Uterus (tissue), 3 donors: ENCODE measurements at regions not wholly inside any gene's neighbourhood (a gene's known extent, or its start where the extent isn't known, plus 50 kb on each side); places are given as distances from the start of the nearest gene placed in this dataset.

Source experiments
- DNase-seq, 2 donors: peaks; one replicate each; pipeline ENCODE4 v3.0.0-alpha.2; 2019 to 2020
- H3K27ac ChIP-seq, 2 donors: fragments of 200-600 bp; sonication (generic); 1 replicate in 1 of 2; 2 replicates in 1 of 2; pipeline ENCODE4 v1.5.1; 2016 to 2018
- H3K27me3 ChIP-seq, 2 donors: fragments of 200-600 bp; sonication (generic); one replicate each; pipeline ENCODE4 v1.5.1; 2018 to 2019; ENCODE audit warnings: control low read depth in 1 of 2
- H3K36me3 ChIP-seq, 2 donors: fragments of 200-600 bp; sonication (generic); one replicate each; pipeline ENCODE4 v1.5.1; 2019; ENCODE audit warnings: control low read depth in 1 of 2
- H3K4me1 ChIP-seq, 2 donors: fragments of 200-600 bp; sonication (generic); one replicate each; pipeline ENCODE4 v1.5.1; 2018 to 2019; ENCODE audit warnings: control low read depth in 1 of 2
- H3K4me3 ChIP-seq, 2 donors: fragments of 200-600 bp; sonication (generic); 1 replicate in 1 of 2; 2 replicates in 1 of 2; pipeline ENCODE4 v1.5.1; 2018 to 2019; ENCODE audit warnings: mild to moderate bottlenecking in 1 of 2
- H3K9me3 ChIP-seq, 2 donors: fragments of 200-600 bp; sonication (generic); one replicate each; pipeline ENCODE4 v1.5.1; 2019; ENCODE audit warnings: control low read depth in 1 of 2
- POLR2A ChIP-seq, 2 donors: fragments of 450-650 bp; IDR thresholded peaks; one replicate each; pipeline ENCODE4 v1.6.1; 2016; ENCODE audit warnings: antibody characterized with exemption in 2 of 2, mild to moderate bottlenecking in 1 of 2, moderate library complexity in 1 of 2
- intact Hi-C: fragments of 100-400 bp; cut with DNase I; formaldehyde crosslinking; loops from one replicate; pipeline ENCODE4 v1.15.1; 2023; ENCODE audit warnings: low total_unique reads
- TF ChIP-seq, protein P1 (sequence below), 4 experiments: fragments of 200-600 bp in 2 of 4; fragments of 450-650 bp in 2 of 4; sonication (generic) in 2 of 4; IDR thresholded peaks; one replicate each; pipeline ENCODE4 v1.5.1; 2016 to 2019; ENCODE audit warnings: antibody characterized with exemption in 4 of 4, mild to moderate bottlenecking in 2 of 4, moderate library complexity in 1 of 4
- donor health status: DM: yes; HTN: yes; CAD: no.

DNA sequence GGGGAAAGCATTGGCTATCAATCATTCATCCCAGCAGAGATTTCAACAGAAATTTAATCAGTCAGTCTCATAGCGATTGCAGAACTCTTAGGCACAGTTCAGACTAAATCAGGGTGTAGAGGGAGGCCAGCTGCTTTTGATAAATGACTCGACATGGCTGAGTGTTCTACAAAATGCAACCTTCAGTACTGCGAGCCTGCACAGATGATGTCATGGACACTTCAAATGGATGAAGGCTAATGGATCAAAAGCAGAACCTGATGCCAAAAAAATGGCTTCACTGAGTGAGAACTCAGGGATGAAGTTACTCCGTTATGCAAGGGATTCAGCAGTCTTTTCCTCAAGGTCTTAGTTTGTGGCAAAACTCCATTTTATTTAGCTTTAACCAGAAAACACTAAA lies 167.3 kb downstream of the DACT1 start:
- Histone ChIP-seq H3K27ac (no peak overlapping the region), H3K4me3 (no peak overlapping the region), H3K27me3 (no peaks in the 10 kb centered on the region), H3K9me3 (no peaks in the 10 kb centered on the region), H3K36me3 (no peaks in the 10 kb centered on the region), H3K4me1 (no peaks in the 10 kb centered on the region)
- TF ChIP-seq, protein P1, sequence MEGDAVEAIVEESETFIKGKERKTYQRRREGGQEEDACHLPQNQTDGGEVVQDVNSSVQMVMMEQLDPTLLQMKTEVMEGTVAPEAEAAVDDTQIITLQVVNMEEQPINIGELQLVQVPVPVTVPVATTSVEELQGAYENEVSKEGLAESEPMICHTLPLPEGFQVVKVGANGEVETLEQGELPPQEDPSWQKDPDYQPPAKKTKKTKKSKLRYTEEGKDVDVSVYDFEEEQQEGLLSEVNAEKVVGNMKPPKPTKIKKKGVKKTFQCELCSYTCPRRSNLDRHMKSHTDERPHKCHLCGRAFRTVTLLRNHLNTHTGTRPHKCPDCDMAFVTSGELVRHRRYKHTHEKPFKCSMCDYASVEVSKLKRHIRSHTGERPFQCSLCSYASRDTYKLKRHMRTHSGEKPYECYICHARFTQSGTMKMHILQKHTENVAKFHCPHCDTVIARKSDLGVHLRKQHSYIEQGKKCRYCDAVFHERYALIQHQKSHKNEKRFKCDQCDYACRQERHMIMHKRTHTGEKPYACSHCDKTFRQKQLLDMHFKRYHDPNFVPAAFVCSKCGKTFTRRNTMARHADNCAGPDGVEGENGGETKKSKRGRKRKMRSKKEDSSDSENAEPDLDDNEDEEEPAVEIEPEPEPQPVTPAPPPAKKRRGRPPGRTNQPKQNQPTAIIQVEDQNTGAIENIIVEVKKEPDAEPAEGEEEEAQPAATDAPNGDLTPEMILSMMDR (IDR thresholded peaks at IDR 0.05), result no peak
- TF ChIP-seq POLR2A (IDR thresholded peaks at IDR 0.05), result no peak
- intact Hi-C loops, result no loop called here
- no peak for DNase-seq

DNA sequence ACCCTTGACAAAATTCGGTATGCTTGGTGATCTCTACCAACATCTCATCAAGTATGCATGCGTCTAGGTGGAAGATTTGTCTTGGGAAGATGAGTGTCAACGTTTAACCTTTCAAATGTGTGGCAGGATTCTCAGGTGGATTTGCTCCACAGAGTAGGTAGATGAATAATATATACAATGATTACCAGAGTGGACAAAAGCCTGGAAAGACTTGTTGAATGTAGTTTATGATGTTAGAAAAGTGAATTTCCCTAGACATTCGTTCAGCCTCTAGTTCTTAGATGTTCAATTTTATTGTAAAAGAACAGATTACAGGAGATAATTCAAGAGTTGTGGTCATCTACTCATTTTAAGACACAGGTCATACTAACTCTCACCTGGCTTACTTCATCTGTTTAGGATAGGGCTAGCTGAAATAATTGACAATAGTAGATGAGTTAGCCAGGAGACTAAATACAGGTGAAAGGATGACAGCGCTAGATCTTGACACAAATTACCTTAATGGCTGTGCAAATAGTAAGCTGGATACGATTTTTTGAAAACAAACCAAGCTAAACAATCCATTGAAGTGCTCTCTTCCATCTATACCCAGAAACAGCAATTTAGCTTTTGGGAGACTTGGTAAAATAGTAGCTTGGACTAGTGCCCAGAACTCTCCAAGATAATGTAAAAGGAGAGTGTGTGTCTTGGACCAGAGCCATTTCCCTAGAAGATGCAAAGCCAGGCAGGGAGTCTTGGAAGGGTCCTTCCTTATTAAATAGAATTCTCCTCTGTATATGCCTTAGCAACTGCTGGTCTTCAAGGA lies 168.0 kb downstream of the DACT1 start:
- Histone ChIP-seq H3K4me3 (no peak overlapping the region), H3K36me3 (no peaks in the 10 kb centered on the region), H3K9me3 (no peaks in the 10 kb centered on the region), H3K4me1 (no peaks in the 10 kb centered on the region), H3K27me3 (no peaks in the 10 kb centered on the region), H3K27ac (no peak overlapping the region)
- TF ChIP-seq, protein P1 (IDR thresholded peaks at IDR 0.05), result no peak
- no peak for TF ChIP-seq POLR2A (IDR thresholded peaks at IDR 0.05)
- intact Hi-C loops, result no loop called here
- no peak for DNase-seq

DNA sequence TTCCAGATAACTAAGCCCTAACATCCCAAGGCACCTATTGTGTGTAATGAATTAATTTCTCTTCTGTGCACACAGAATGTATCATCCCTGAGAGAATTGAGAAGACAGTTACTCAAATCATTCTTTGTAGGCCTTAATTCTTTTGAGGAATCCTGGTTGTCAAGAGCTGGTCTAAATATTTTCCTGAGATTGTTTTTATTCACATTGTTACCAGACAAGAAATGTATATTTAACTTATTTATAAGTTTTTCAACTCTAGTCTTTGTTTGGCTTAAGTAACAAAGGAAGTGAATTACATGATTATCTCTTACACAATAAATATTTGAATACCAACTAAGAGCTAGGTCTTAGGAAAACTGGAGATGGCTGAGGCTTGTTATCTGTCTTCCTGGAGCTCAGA lies 169.4 kb downstream of the DACT1 start:
- intact Hi-C loops, result no loop called here
- DNase-seq, result no peak
- no peaks in the 10 kb centered on the region for H3K9me3 ChIP-seq
- no peaks in the 10 kb centered on the region for H3K27me3 ChIP-seq
- H3K27ac ChIP-seq, result no peak overlapping the region
- no peak for TF ChIP-seq POLR2A (IDR thresholded peaks at IDR 0.05)
- TF ChIP-seq, protein P1 (IDR thresholded peaks at IDR 0.05), result no peak
- no peaks in the 10 kb centered on the region for H3K36me3 ChIP-seq
- no peaks in the 10 kb centered on the region for H3K4me1 ChIP-seq
- H3K4me3 ChIP-seq, result no peak overlapping the region

DNA sequence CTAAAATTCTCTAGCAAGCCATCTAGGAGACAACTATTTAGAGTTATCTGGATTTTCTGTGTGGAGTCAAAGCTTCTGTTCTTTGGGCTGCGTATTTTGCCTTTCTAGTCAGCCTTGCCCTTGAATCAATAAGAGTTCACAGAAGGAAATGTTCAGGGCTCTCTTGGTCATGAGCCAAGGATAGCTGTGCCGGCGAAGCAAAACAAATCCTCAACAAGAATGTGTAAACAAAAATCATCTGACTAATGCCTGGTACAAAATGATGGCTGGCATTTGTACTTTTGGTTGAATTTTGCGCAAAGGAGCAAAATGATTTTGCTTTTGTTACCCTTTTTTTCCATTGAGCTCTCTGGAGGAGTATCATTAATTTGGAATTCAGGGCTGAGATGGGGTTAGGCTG lies 171.1 kb downstream of the DACT1 start:
- Histone ChIP-seq H3K9me3 (no peaks in the 10 kb centered on the region), H3K36me3 (no peaks in the 10 kb centered on the region), H3K4me3 (no peak overlapping the region), H3K27me3 (no peaks in the 10 kb centered on the region), H3K27ac (no peak overlapping the region), H3K4me1 (no peaks in the 10 kb centered on the region)
- no peak for DNase-seq
- intact Hi-C loops, result no loop called here
- TF ChIP-seq, protein P1 (IDR thresholded peaks at IDR 0.05), result no peak
- no peak for TF ChIP-seq POLR2A (IDR thresholded peaks at IDR 0.05)

DNA sequence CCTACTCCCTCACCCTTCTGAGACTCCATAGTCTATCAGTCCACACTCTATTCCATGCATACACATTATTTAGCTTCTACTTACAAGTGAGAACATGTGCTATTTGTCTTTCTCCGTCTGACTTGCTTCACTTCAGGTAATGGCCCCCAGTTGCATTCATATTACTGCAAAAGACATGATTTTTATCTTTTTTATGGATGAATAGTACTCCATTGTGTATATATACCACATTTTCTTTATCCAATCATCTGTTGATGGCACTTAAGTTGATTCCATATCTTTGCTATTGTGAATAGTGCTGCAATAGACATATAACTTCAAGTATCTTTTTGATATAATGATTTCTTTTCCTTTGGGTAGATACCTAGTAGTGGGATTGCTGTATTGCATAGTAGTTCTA lies 171.8 kb downstream of the DACT1 start:
- DNase-seq, result no peak
- intact Hi-C loops, result no loop called here
- no peaks in the 10 kb centered on the region for H3K27me3 ChIP-seq
- no peak for TF ChIP-seq POLR2A (IDR thresholded peaks at IDR 0.05)
- no peaks in the 10 kb centered on the region for H3K36me3 ChIP-seq
- no peak overlapping the region for H3K4me3 ChIP-seq
- H3K9me3 ChIP-seq, result no peaks in the 10 kb centered on the region
- no peak overlapping the region for H3K27ac ChIP-seq
- no peaks in the 10 kb centered on the region for H3K4me1 ChIP-seq
